ENCODE measurements at regions not wholly inside any gene's neighbourhood (a gene's known extent, or its start where the extent isn't known, plus 50 kb on each side); places are given as distances from the start of the nearest gene placed in this dataset.

GRCh38 chr14:41343857-41344256 is 262.8 kb upstream of the LRFN5 start:
- TF ChIP-seq CTCF (IDR thresholded peaks at IDR 0.05) (no peak), POLR2A (IDR thresholded peaks at IDR 0.05) (no peak)
